HCT116 (cell line): ENCODE measurements at regions not wholly inside any gene's neighbourhood (a gene's known extent, or its start where the extent isn't known, plus 50 kb on each side); places are given as distances from the start of the nearest gene placed in this dataset.
A peak's percentile ranks its signal among the peaks of the same experiment; 100 is the strongest.

Experiments
- ATAC-seq: fragments of 200-7000 bp; cut with Tn5 transposase; 2 replicates; pipeline ENCODE4 v1.9.1; 2020; ENCODE audit warnings: mild to moderate bottlenecking, moderate library complexity
- BruUV-seq: library from RNA; stranded (reverse); fragments of 400-500 nt; replicated peaks from 2 replicates; lab custom pipeline; 2021; lab: Mats Ljungman, UMichigan
- CTCF ChIA-PET: fragments of 300-600 bp; sonication (Branson Sonifier 250); formaldehyde crosslinking; loops from one replicate; lab custom pipeline; 2021; ENCODE audit warnings: antibody characterized with exemption; lab: Charles Lee
- POLR2A ChIA-PET: fragments of 300-600, 350-600 bp; sonication (Branson Sonifier 250); formaldehyde crosslinking; loops from one replicate; lab custom pipeline; 2021; ENCODE audit warnings: antibody characterized with exemption; lab: Charles Lee
- RAD21 ChIA-PET, 2 experiments: fragments of 300-600 bp; sonication (Branson Sonifier 250); formaldehyde crosslinking; loops; one replicate each; lab custom pipeline; 2023; ENCODE audit warnings: low total read pairs in 2 of 2; ENCODE audit not compliant: uncharacterized antibody in 2 of 2, unreplicated experiment in 2 of 2, low non-redundant PET in 1 of 2; lab: Charles Lee
- DNase-seq: peaks from one replicate; pipeline ENCODE4 v3.0.0-alpha.2; 2010; ENCODE audit warnings: low read depth, low spot score
- H2AFZ ChIP-seq: fragments of 200-600 bp; shearing (Covaris generic), sonication (generic); 2 replicates; pipeline ENCODE4 v1.6.1; 2017; ENCODE audit warnings: low read depth, mixed run types, mixed read lengths, antibody characterized with exemption, low read length; ENCODE audit not compliant: poor library complexity, severe bottlenecking
- H3K27ac ChIP-seq: 2 replicates; pipeline ENCODE4 v1.5.1; 2012; ENCODE audit warnings: low read depth, low read length
- H3K27me3 ChIP-seq: fragments of 200-600 bp; sonication (generic); 2 replicates; pipeline ENCODE4 v1.6.1; 2016; ENCODE audit warnings: mixed run types, low read length, mixed read lengths; ENCODE audit not compliant: insufficient read depth
- H3K36me3 ChIP-seq, 2 experiments: fragments of 200-500 bp in 1 of 2; fragments of 200-600 bp in 1 of 2; sonication (Bioruptor generic) in 1 of 2; sonication (generic) in 1 of 2; 2 replicates each; pipeline versions ENCODE4 v1.5.1 to v1.6.1; 2014 to 2016; ENCODE audit warnings: low read length in 2 of 2, inconsistent platforms in 1 of 2, mixed read lengths in 1 of 2, mixed run types in 1 of 2; ENCODE audit not compliant: insufficient read depth in 2 of 2, control insufficient read depth in 1 of 2
- H3K4me1 ChIP-seq, 2 experiments: fragments of 200-600 bp in 1 of 2; sonication (generic) in 1 of 2; 2 replicates each; pipeline versions ENCODE4 v1.5.1 to v1.6.1; 2012 to 2017; ENCODE audit warnings: low read length in 2 of 2, inconsistent platforms in 1 of 2, mild to moderate bottlenecking in 1 of 2, mixed read lengths in 1 of 2, mixed run types in 1 of 2, moderate library complexity in 1 of 2; ENCODE audit not compliant: insufficient read depth in 2 of 2, control insufficient read depth in 1 of 2
- H3K4me2 ChIP-seq: fragments of 200-600 bp; sonication (generic); 2 replicates; pipeline ENCODE4 v1.6.1; 2017; ENCODE audit warnings: mixed run types, low read length, mixed read lengths
- H3K4me3 ChIP-seq, 2 experiments: fragments of 200-600 bp in 1 of 2; sonication (generic) in 1 of 2; replicated peaks in 1 of 2; 2 replicates each; pipeline ENCODE4 v1.5.1; 2011 to 2016; ENCODE audit warnings: low read length in 2 of 2, control low read depth in 1 of 2, low read depth in 1 of 2, mild to moderate bottlenecking in 1 of 2, mixed read lengths in 1 of 2, mixed run types in 1 of 2
- H3K79me2 ChIP-seq: fragments of 200-600 bp; sonication (generic); 2 replicates; pipeline ENCODE4 v1.6.1; 2017; ENCODE audit warnings: mild to moderate bottlenecking, mixed run types, low read length, moderate library complexity, mixed read lengths; ENCODE audit not compliant: insufficient read depth
- H3K9ac ChIP-seq: fragments of 200-600 bp; sonication (generic); 2 replicates; pipeline ENCODE4 v1.6.1; 2016; ENCODE audit warnings: low read length, mixed read lengths
- H3K9me2 ChIP-seq: fragments of 200-600 bp; sonication (generic), shearing (Covaris generic); 2 replicates; pipeline ENCODE4 v1.6.1; 2017; ENCODE audit warnings: mixed run types, mild to moderate bottlenecking, moderate library complexity; ENCODE audit not compliant: insufficient read depth
- H3K9me3 ChIP-seq, 2 experiments: fragments of 200-500 bp in 1 of 2; fragments of 200-600 bp in 1 of 2; sonication (Bioruptor generic) in 1 of 2; sonication (generic) in 1 of 2; 2 replicates each; pipeline ENCODE4 v1.6.1; 2014 to 2017; ENCODE audit warnings: low read length in 2 of 2, mixed read lengths in 2 of 2, inconsistent platforms in 1 of 2, low read depth in 1 of 2, mild to moderate bottlenecking in 1 of 2, mixed run types in 1 of 2, moderate library complexity in 1 of 2; ENCODE audit not compliant: control insufficient read depth in 1 of 2, insufficient read depth in 1 of 2
- H4K20me1 ChIP-seq: fragments of 200-600 bp; sonication (generic), shearing (Covaris generic); 2 replicates; pipeline ENCODE4 v1.6.1; 2017; ENCODE audit warnings: mixed run types, mild to moderate bottlenecking, moderate library complexity; ENCODE audit not compliant: insufficient read depth
- ATF3 ChIP-seq: IDR thresholded peaks from 2 replicates; pipeline ENCODE4 v1.6.1; 2012
- CBX3 ChIP-seq: IDR thresholded peaks from 2 replicates; pipeline ENCODE4 v1.6.1; 2012; ENCODE audit warnings: low read depth
- CEBPB ChIP-seq: IDR thresholded peaks from 2 replicates; pipeline ENCODE4 v1.6.1; 2012; ENCODE audit warnings: low read depth
- CTCF ChIP-seq, 3 experiments: fragments of 200-600 bp in 1 of 3; sonication (generic) in 1 of 3; IDR thresholded peaks in 2 of 3; conservative IDR thresholded peaks in 1 of 3; 2 replicates each; pipeline ENCODE4 v1.5.1; 2012 to 2017; ENCODE audit warnings: low read depth in 2 of 3, low read length in 2 of 3, antibody characterized with exemption in 1 of 3, borderline replicate concordance in 1 of 3, control low read depth in 1 of 3, mild to moderate bottlenecking in 1 of 3, mixed read lengths in 1 of 3, mixed run types in 1 of 3, moderate library complexity in 1 of 3; ENCODE audit not compliant: insufficient read depth in 1 of 3
- EGR1 ChIP-seq: IDR thresholded peaks from 2 replicates; pipeline ENCODE4 v1.6.1; 2012; ENCODE audit warnings: low read depth
- ELF1 ChIP-seq: IDR thresholded peaks from 2 replicates; pipeline ENCODE4 v1.6.1; 2012; ENCODE audit warnings: low read depth, borderline replicate concordance
- EZH2 ChIP-seq: fragments of 200-600 bp; sonication (generic); IDR thresholded peaks from 2 replicates; pipeline ENCODE4 v1.6.1; 2017; ENCODE audit warnings: antibody characterized with exemption, mixed run types
- EZH2phosphoT487 ChIP-seq: fragments of 200-600 bp; IDR thresholded peaks from 2 replicates; pipeline ENCODE4 v1.6.1; 2018; ENCODE audit warnings: antibody characterized with exemption, borderline replicate concordance
- FOSL1 ChIP-seq: IDR thresholded peaks from 2 replicates; pipeline ENCODE4 v1.6.1; 2012; ENCODE audit warnings: low read depth
- JUND ChIP-seq: IDR thresholded peaks from 2 replicates; pipeline ENCODE4 v1.6.1; 2012
- MAX ChIP-seq: IDR thresholded peaks from 2 replicates; pipeline ENCODE4 v1.6.1; 2012
- POLR2A ChIP-seq: IDR thresholded peaks from 2 replicates; pipeline ENCODE4 v1.7.0; 2011; ENCODE audit warnings: borderline replicate concordance; ENCODE audit not compliant: insufficient read depth, insufficient read length; ENCODE audit errors: extremely low read depth
- POLR2AphosphoS5 ChIP-seq: IDR thresholded peaks from 2 replicates; pipeline ENCODE4 v1.6.1; 2011; ENCODE audit warnings: mild to moderate bottlenecking, low read depth, low read length, moderate library complexity
- RAD21 ChIP-seq: IDR thresholded peaks from 2 replicates; pipeline ENCODE4 v1.6.1; 2012; ENCODE audit warnings: low read depth, mild to moderate bottlenecking
- SIN3A ChIP-seq: IDR thresholded peaks from 2 replicates; pipeline ENCODE4 v1.6.1; 2012; ENCODE audit warnings: low read depth
- SP1 ChIP-seq: IDR thresholded peaks from 2 replicates; pipeline ENCODE4 v1.6.1; 2012; ENCODE audit warnings: low read depth
- SRF ChIP-seq: IDR thresholded peaks from 2 replicates; pipeline ENCODE4 v1.6.1; 2012; ENCODE audit warnings: low read depth
- TCF7L2 ChIP-seq: IDR thresholded peaks from 2 replicates; pipeline ENCODE4 v1.7.0; 2011; ENCODE audit warnings: borderline replicate concordance, inconsistent platforms; ENCODE audit not compliant: insufficient read depth, insufficient read length; ENCODE audit errors: extremely low read depth
- YY1 ChIP-seq: IDR thresholded peaks from 2 replicates; pipeline ENCODE4 v1.6.1; 2011; ENCODE audit warnings: low read length, low read depth, moderate library complexity, mild to moderate bottlenecking; ENCODE audit not compliant: insufficient replicate concordance; ENCODE audit errors: extremely low read depth
- ZBTB33 ChIP-seq: IDR thresholded peaks from 2 replicates; pipeline ENCODE4 v1.6.1; 2011; ENCODE audit warnings: mild to moderate bottlenecking, low read length, moderate library complexity; ENCODE audit not compliant: insufficient replicate concordance; ENCODE audit errors: extremely low read depth
- intact Hi-C: fragments of 100-400 bp; cut with micrococcal nuclease; formaldehyde crosslinking; loops from 2 replicates; pipeline ENCODE4 v1.10.0; 2022

GRCh38 chr10:3424111-3424851 lies 251.7 kb upstream of the PITRM1 start:
- BruUV-seq = TSS peak; percentile 80
- ATAC-seq (peak; percentile 88), DNase-seq (peak; percentile 28)
- H3K36me3 ChIP-seq = no peaks in the 10 kb centered on the region
- H3K9me2 ChIP-seq = no peaks in the 10 kb centered on the region
- peaks cover 25 to 36% of the 10 kb centered on the region in 2 experiments for H3K4me1 ChIP-seq
- intact Hi-C loops = no loop called here
- no peaks in the 10 kb centered on the region for H4K20me1 ChIP-seq
- H3K4me3 ChIP-seq = peak overlapping the region; percentile 44 to 62
- peak overlapping the region; percentile 78 for H2AFZ ChIP-seq
- H3K4me2 ChIP-seq = peak overlapping the region; percentile 89
- ChIA-PET CTCF (no interaction called here), RAD21 (interaction anchor here in 1 of 2 experiments (0.7 kb wide), 1 partner anchor 26 kb away, joined by 3 read pairs; no protein-coding TSS in a partner anchor), POLR2A (interaction anchor here (1.0 kb wide), 1 partner anchor 17 kb away, joined by 3 read pairs; no protein-coding TSS in a partner anchor)
- H3K79me2 ChIP-seq = no peaks in the 10 kb centered on the region
- peak overlapping the region; percentile 54 for H3K27ac ChIP-seq
- H3K27me3 ChIP-seq = no peaks in the 10 kb centered on the region
- peak overlapping the region; percentile 66 for H3K9ac ChIP-seq
- H3K9me3 ChIP-seq = no peaks in the 10 kb centered on the region
- peak; percentile 63 for TF ChIP-seq FOSL1
- 0 out of 2 replicates have a peak, but pooled peaks have one; percentile 52 for TF ChIP-seq SIN3A
- peak; percentile 37; the same call in 1 of the 2 replicates for TF ChIP-seq JUND
- TF ChIP-seq EZH2phosphoT487 = no peak
- TF ChIP-seq CTCF (IDR thresholded peaks at IDR 0.05 in 2 of 3, conservative IDR thresholded peaks at IDR 0.05 in 1 of 3; ENCODE audit: borderline replicate concordance in 1 of 3, insufficient read depth in 1 of 3, low read depth in 2 of 3, low read length in 2 of 3) = no peak
- TF ChIP-seq POLR2A = no peak
- TF ChIP-seq ATF3 = no peak
- TF ChIP-seq ZBTB33 = no peak
- TF ChIP-seq RAD21 = 0 out of 2 replicates have a peak, but pooled peaks have one; percentile 18
- TF ChIP-seq CBX3 = 0 out of 2 replicates have a peak, but pooled peaks have one; percentile 30
- no peak for TF ChIP-seq EGR1
- peak; percentile 50; the same call in 1 of the 2 replicates for TF ChIP-seq POLR2AphosphoS5
- TF ChIP-seq SRF = no peak
- TF ChIP-seq MAX = peak; percentile 46
- no peak for TF ChIP-seq EZH2
- no peak for TF ChIP-seq CEBPB
- peak; percentile 16 for TF ChIP-seq YY1
- no peak for TF ChIP-seq TCF7L2
- peak; percentile 50; the same call in 1 of the 2 replicates for TF ChIP-seq SP1
- peak; percentile 51; the same call in 1 of the 2 replicates for TF ChIP-seq ELF1
